ENCODE measurements at regions not wholly inside any gene's neighbourhood (a gene's known extent, or its start where the extent isn't known, plus 50 kb on each side); places are given as distances from the start of the nearest gene placed in this dataset.

DNA sequence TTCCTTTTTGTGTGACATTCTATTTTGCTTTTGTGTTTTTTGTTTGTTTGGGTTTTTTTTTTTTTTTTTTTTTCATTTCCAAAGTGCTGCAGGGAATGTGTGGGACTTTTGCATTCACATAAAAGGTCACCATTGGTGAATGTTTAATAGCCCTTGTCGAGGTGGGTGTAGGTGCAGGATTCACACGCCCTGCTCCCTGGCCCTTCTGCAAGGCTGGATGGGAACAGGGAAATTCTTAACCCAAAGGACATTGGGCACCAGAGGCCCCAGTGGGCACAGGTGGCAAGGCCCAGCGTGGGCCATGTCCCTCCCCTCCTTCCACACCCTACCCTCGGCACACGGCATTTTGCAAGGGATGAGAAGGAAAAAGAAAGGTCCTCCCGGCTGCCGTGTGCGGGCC, 50.4 kb upstream of the NOTCH1 start:
- TF ChIP-seq, protein P1, sequence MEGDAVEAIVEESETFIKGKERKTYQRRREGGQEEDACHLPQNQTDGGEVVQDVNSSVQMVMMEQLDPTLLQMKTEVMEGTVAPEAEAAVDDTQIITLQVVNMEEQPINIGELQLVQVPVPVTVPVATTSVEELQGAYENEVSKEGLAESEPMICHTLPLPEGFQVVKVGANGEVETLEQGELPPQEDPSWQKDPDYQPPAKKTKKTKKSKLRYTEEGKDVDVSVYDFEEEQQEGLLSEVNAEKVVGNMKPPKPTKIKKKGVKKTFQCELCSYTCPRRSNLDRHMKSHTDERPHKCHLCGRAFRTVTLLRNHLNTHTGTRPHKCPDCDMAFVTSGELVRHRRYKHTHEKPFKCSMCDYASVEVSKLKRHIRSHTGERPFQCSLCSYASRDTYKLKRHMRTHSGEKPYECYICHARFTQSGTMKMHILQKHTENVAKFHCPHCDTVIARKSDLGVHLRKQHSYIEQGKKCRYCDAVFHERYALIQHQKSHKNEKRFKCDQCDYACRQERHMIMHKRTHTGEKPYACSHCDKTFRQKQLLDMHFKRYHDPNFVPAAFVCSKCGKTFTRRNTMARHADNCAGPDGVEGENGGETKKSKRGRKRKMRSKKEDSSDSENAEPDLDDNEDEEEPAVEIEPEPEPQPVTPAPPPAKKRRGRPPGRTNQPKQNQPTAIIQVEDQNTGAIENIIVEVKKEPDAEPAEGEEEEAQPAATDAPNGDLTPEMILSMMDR (IDR thresholded peaks at IDR 0.05; ENCODE audit: control extremely low read depth in 1 of 3, insufficient read depth in 1 of 3, low read depth in 1 of 3, low read length in 3 of 3) = no peak
- TF ChIP-seq GABPA (IDR thresholded peaks at IDR 0.05; ENCODE audit: borderline replicate concordance, insufficient read depth, low read length) = no peak
- TF ChIP-seq SIN3A (conservative IDR thresholded peaks at IDR 0.05 in 1 of 2, IDR thresholded peaks at IDR 0.05 in 1 of 2; ENCODE audit: low read depth in 1 of 2, low read length in 2 of 2) = no peak
- TF ChIP-seq NANOG (IDR thresholded peaks at IDR 0.05; ENCODE audit: insufficient read depth, low read depth, low read length, poor library complexity, severe bottlenecking) = no peak
- TF ChIP-seq TEAD4 (IDR thresholded peaks at IDR 0.05; ENCODE audit: low read depth, low read length) = no peak
- TF ChIP-seq SP4 (IDR thresholded peaks at IDR 0.05; ENCODE audit: low read length) = no peak
- no peak for TF ChIP-seq CREB1 (IDR thresholded peaks at IDR 0.05)
- no peak for TF ChIP-seq EP300 (IDR thresholded peaks at IDR 0.05; ENCODE audit: borderline replicate concordance in 1 of 2, low read depth in 2 of 2, low read length in 2 of 2)
- no peak for TF ChIP-seq HDAC2 (IDR thresholded peaks at IDR 0.05; ENCODE audit: borderline replicate concordance in 1 of 2, low read depth in 2 of 2, low read length in 2 of 2)
- TF ChIP-seq, protein P2, sequence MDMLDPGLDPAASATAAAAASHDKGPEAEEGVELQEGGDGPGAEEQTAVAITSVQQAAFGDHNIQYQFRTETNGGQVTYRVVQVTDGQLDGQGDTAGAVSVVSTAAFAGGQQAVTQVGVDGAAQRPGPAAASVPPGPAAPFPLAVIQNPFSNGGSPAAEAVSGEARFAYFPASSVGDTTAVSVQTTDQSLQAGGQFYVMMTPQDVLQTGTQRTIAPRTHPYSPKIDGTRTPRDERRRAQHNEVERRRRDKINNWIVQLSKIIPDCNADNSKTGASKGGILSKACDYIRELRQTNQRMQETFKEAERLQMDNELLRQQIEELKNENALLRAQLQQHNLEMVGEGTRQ (IDR thresholded peaks at IDR 0.05; ENCODE audit: low read length) = no peak
- no peak for TF ChIP-seq ZNF274 (IDR thresholded peaks at IDR 0.05; ENCODE audit: borderline replicate concordance, extremely low read depth, low read length)
- no peak for TF ChIP-seq RFX5 (IDR thresholded peaks at IDR 0.05; ENCODE audit: borderline replicate concordance, low read depth, low read length)
